HCT116 (cell line): ENCODE measurements at regions not wholly inside any gene's neighbourhood (a gene's known extent, or its start where the extent isn't known, plus 50 kb on each side); places are given as distances from the start of the nearest gene placed in this dataset.

Experiments used
- ATAC-seq: fragments of 200-7000 bp; cut with Tn5 transposase; 2 replicates; pipeline ENCODE4 v1.9.1; 2020; ENCODE audit warnings: mild to moderate bottlenecking, moderate library complexity
- BruUV-seq: library from RNA; stranded (reverse); fragments of 400-500 nt; replicated peaks from 2 replicates; lab custom pipeline; 2021; lab: Mats Ljungman, UMichigan
- CTCF ChIA-PET: fragments of 300-600 bp; sonication (Branson Sonifier 250); formaldehyde crosslinking; loops from one replicate; lab custom pipeline; 2021; ENCODE audit warnings: antibody characterized with exemption; lab: Charles Lee
- POLR2A ChIA-PET: fragments of 300-600, 350-600 bp; sonication (Branson Sonifier 250); formaldehyde crosslinking; loops from one replicate; lab custom pipeline; 2021; ENCODE audit warnings: antibody characterized with exemption; lab: Charles Lee
- RAD21 ChIA-PET, 2 experiments: fragments of 300-600 bp; sonication (Branson Sonifier 250); formaldehyde crosslinking; loops; one replicate each; lab custom pipeline; 2023; ENCODE audit warnings: low total read pairs in 2 of 2; ENCODE audit not compliant: uncharacterized antibody in 2 of 2, unreplicated experiment in 2 of 2, low non-redundant PET in 1 of 2; lab: Charles Lee
- DNase-seq: peaks from one replicate; pipeline ENCODE4 v3.0.0-alpha.2; 2010; ENCODE audit warnings: low read depth, low spot score
- H2AFZ ChIP-seq: fragments of 200-600 bp; shearing (Covaris generic), sonication (generic); 2 replicates; pipeline ENCODE4 v1.6.1; 2017; ENCODE audit warnings: low read depth, mixed run types, mixed read lengths, antibody characterized with exemption, low read length; ENCODE audit not compliant: poor library complexity, severe bottlenecking
- H3K27ac ChIP-seq: 2 replicates; pipeline ENCODE4 v1.5.1; 2012; ENCODE audit warnings: low read depth, low read length
- H3K27me3 ChIP-seq: fragments of 200-600 bp; sonication (generic); 2 replicates; pipeline ENCODE4 v1.6.1; 2016; ENCODE audit warnings: mixed run types, low read length, mixed read lengths; ENCODE audit not compliant: insufficient read depth
- H3K36me3 ChIP-seq, 2 experiments: fragments of 200-500 bp in 1 of 2; fragments of 200-600 bp in 1 of 2; sonication (Bioruptor generic) in 1 of 2; sonication (generic) in 1 of 2; 2 replicates each; pipeline versions ENCODE4 v1.5.1 to v1.6.1; 2014 to 2016; ENCODE audit warnings: low read length in 2 of 2, inconsistent platforms in 1 of 2, mixed read lengths in 1 of 2, mixed run types in 1 of 2; ENCODE audit not compliant: insufficient read depth in 2 of 2, control insufficient read depth in 1 of 2
- H3K4me1 ChIP-seq, 2 experiments: fragments of 200-600 bp in 1 of 2; sonication (generic) in 1 of 2; 2 replicates each; pipeline versions ENCODE4 v1.5.1 to v1.6.1; 2012 to 2017; ENCODE audit warnings: low read length in 2 of 2, inconsistent platforms in 1 of 2, mild to moderate bottlenecking in 1 of 2, mixed read lengths in 1 of 2, mixed run types in 1 of 2, moderate library complexity in 1 of 2; ENCODE audit not compliant: insufficient read depth in 2 of 2, control insufficient read depth in 1 of 2
- H3K4me2 ChIP-seq: fragments of 200-600 bp; sonication (generic); 2 replicates; pipeline ENCODE4 v1.6.1; 2017; ENCODE audit warnings: mixed run types, low read length, mixed read lengths
- H3K4me3 ChIP-seq, 2 experiments: fragments of 200-600 bp in 1 of 2; sonication (generic) in 1 of 2; replicated peaks in 1 of 2; 2 replicates each; pipeline ENCODE4 v1.5.1; 2011 to 2016; ENCODE audit warnings: low read length in 2 of 2, control low read depth in 1 of 2, low read depth in 1 of 2, mild to moderate bottlenecking in 1 of 2, mixed read lengths in 1 of 2, mixed run types in 1 of 2
- H3K79me2 ChIP-seq: fragments of 200-600 bp; sonication (generic); 2 replicates; pipeline ENCODE4 v1.6.1; 2017; ENCODE audit warnings: mild to moderate bottlenecking, mixed run types, low read length, moderate library complexity, mixed read lengths; ENCODE audit not compliant: insufficient read depth
- H3K9ac ChIP-seq: fragments of 200-600 bp; sonication (generic); 2 replicates; pipeline ENCODE4 v1.6.1; 2016; ENCODE audit warnings: low read length, mixed read lengths
- H3K9me2 ChIP-seq: fragments of 200-600 bp; sonication (generic), shearing (Covaris generic); 2 replicates; pipeline ENCODE4 v1.6.1; 2017; ENCODE audit warnings: mixed run types, mild to moderate bottlenecking, moderate library complexity; ENCODE audit not compliant: insufficient read depth
- H3K9me3 ChIP-seq, 2 experiments: fragments of 200-500 bp in 1 of 2; fragments of 200-600 bp in 1 of 2; sonication (Bioruptor generic) in 1 of 2; sonication (generic) in 1 of 2; 2 replicates each; pipeline ENCODE4 v1.6.1; 2014 to 2017; ENCODE audit warnings: low read length in 2 of 2, mixed read lengths in 2 of 2, inconsistent platforms in 1 of 2, low read depth in 1 of 2, mild to moderate bottlenecking in 1 of 2, mixed run types in 1 of 2, moderate library complexity in 1 of 2; ENCODE audit not compliant: control insufficient read depth in 1 of 2, insufficient read depth in 1 of 2
- H4K20me1 ChIP-seq: fragments of 200-600 bp; sonication (generic), shearing (Covaris generic); 2 replicates; pipeline ENCODE4 v1.6.1; 2017; ENCODE audit warnings: mixed run types, mild to moderate bottlenecking, moderate library complexity; ENCODE audit not compliant: insufficient read depth
- ATF3 ChIP-seq: IDR thresholded peaks from 2 replicates; pipeline ENCODE4 v1.6.1; 2012
- CEBPB ChIP-seq: IDR thresholded peaks from 2 replicates; pipeline ENCODE4 v1.6.1; 2012; ENCODE audit warnings: low read depth
- CTCF ChIP-seq, 3 experiments: fragments of 200-600 bp in 1 of 3; sonication (generic) in 1 of 3; IDR thresholded peaks in 2 of 3; conservative IDR thresholded peaks in 1 of 3; 2 replicates each; pipeline ENCODE4 v1.5.1; 2012 to 2017; ENCODE audit warnings: low read depth in 2 of 3, low read length in 2 of 3, antibody characterized with exemption in 1 of 3, borderline replicate concordance in 1 of 3, control low read depth in 1 of 3, mild to moderate bottlenecking in 1 of 3, mixed read lengths in 1 of 3, mixed run types in 1 of 3, moderate library complexity in 1 of 3; ENCODE audit not compliant: insufficient read depth in 1 of 3
- EGR1 ChIP-seq: IDR thresholded peaks from 2 replicates; pipeline ENCODE4 v1.6.1; 2012; ENCODE audit warnings: low read depth
- FOSL1 ChIP-seq: IDR thresholded peaks from 2 replicates; pipeline ENCODE4 v1.6.1; 2012; ENCODE audit warnings: low read depth
- MAX ChIP-seq: IDR thresholded peaks from 2 replicates; pipeline ENCODE4 v1.6.1; 2012
- POLR2AphosphoS5 ChIP-seq: IDR thresholded peaks from 2 replicates; pipeline ENCODE4 v1.6.1; 2011; ENCODE audit warnings: mild to moderate bottlenecking, low read depth, low read length, moderate library complexity
- RAD21 ChIP-seq: IDR thresholded peaks from 2 replicates; pipeline ENCODE4 v1.6.1; 2012; ENCODE audit warnings: low read depth, mild to moderate bottlenecking
- SIN3A ChIP-seq: IDR thresholded peaks from 2 replicates; pipeline ENCODE4 v1.6.1; 2012; ENCODE audit warnings: low read depth
- SP1 ChIP-seq: IDR thresholded peaks from 2 replicates; pipeline ENCODE4 v1.6.1; 2012; ENCODE audit warnings: low read depth
- SRF ChIP-seq: IDR thresholded peaks from 2 replicates; pipeline ENCODE4 v1.6.1; 2012; ENCODE audit warnings: low read depth
- YY1 ChIP-seq: IDR thresholded peaks from 2 replicates; pipeline ENCODE4 v1.6.1; 2011; ENCODE audit warnings: low read length, low read depth, moderate library complexity, mild to moderate bottlenecking; ENCODE audit not compliant: insufficient replicate concordance; ENCODE audit errors: extremely low read depth
- ZBTB33 ChIP-seq: IDR thresholded peaks from 2 replicates; pipeline ENCODE4 v1.6.1; 2011; ENCODE audit warnings: mild to moderate bottlenecking, low read length, moderate library complexity; ENCODE audit not compliant: insufficient replicate concordance; ENCODE audit errors: extremely low read depth
- ZFX ChIP-seq: fragments of 450-650 bp; IDR thresholded peaks from 2 replicates; pipeline ENCODE4 v1.6.1; 2017
- ZNF274 ChIP-seq: fragments of 200-500 bp; sonication (Bioruptor generic); IDR thresholded peaks from 2 replicates; pipeline ENCODE4 v1.6.1; 2014; ENCODE audit warnings: mild to moderate bottlenecking, low read depth, low read length, inconsistent platforms
- intact Hi-C: fragments of 100-400 bp; cut with micrococcal nuclease; formaldehyde crosslinking; loops from 2 replicates; pipeline ENCODE4 v1.10.0; 2022

GRCh38 chr13:83178008-83178407 is 704.3 kb downstream of the SLITRK1 start:
- BruUV-seq, result no TSS peak

More at GRCh38 chr13:83178008-83178407, 704.3 kb downstream of the SLITRK1 start:
- H4K20me1 ChIP-seq, result no peaks in the 10 kb centered on the region
- H3K9ac ChIP-seq, result no peak overlapping the region
- H3K36me3 ChIP-seq, result no peaks in the 10 kb centered on the region
- POLR2A ChIA-PET, result no interaction called here
- H3K4me3 ChIP-seq, result no peak overlapping the region
- DNase-seq, result no peak
- TF ChIP-seq EGR1, result no peak
- no peak for TF ChIP-seq ZNF274
- TF ChIP-seq SRF, result no peak
- TF ChIP-seq RAD21, result no peak
- TF ChIP-seq ATF3, result no peak
- no peak for TF ChIP-seq POLR2AphosphoS5
- TF ChIP-seq SIN3A, result no peak
- no peak for TF ChIP-seq ZFX
- no peak for TF ChIP-seq CTCF (IDR thresholded peaks at IDR 0.05 in 2 of 3, conservative IDR thresholded peaks at IDR 0.05 in 1 of 3; ENCODE audit: borderline replicate concordance in 1 of 3, insufficient read depth in 1 of 3, low read depth in 2 of 3, low read length in 2 of 3)
- TF ChIP-seq MAX, result no peak
- TF ChIP-seq YY1, result no peak
- no peak for TF ChIP-seq ZBTB33
- no peak for TF ChIP-seq SP1
- no peak for TF ChIP-seq FOSL1
- TF ChIP-seq CEBPB, result no peak
- no peaks in the 10 kb centered on the region for H3K9me3 ChIP-seq
- no peaks in the 10 kb centered on the region for H3K79me2 ChIP-seq
- CTCF ChIA-PET, result no interaction called here
- no peak overlapping the region for H3K4me2 ChIP-seq
- no peaks in the 10 kb centered on the region for H3K27me3 ChIP-seq
- ATAC-seq, result no peak
- no peaks in the 10 kb centered on the region for H3K4me1 ChIP-seq
- H3K9me2 ChIP-seq, result no peaks in the 10 kb centered on the region
- intact Hi-C loops, result no loop called here
- no peak overlapping the region for H2AFZ ChIP-seq
- RAD21 ChIA-PET, result no interaction called here
- H3K27ac ChIP-seq, result no peak overlapping the region
